ENCODE measurements at regions not wholly inside any gene's neighbourhood (a gene's known extent, or its start where the extent isn't known, plus 50 kb on each side); places are given as distances from the start of the nearest gene placed in this dataset.

DNA sequence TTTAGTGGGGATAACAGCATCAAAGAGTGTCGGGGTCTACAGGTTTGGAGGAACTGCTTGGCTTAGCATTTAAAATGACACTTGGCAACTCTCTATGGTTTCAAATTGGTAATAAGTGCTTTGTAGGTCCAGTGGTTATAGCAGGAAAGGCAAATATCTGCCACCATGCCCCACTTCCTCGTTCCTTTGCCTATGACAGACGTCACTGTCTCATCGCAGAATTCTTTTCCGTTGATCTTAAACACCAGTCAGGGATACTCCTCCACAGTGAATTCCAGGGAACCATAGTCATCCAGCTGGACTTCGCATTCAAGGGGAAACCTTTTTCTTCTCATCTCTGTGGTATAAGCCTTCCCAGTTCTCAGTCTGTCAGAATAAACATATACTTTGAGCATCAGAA lies 319.1 kb downstream of the GPAT3 start:
- Mint-ChIP-seq H3K4me1 (ENCODE audit: low read depth) (peaks cover 97% of the 10 kb centered on the region), H3K36me3 (ENCODE audit: low read depth) (no peaks in the 10 kb centered on the region), H3K9me3 (no peaks in the 10 kb centered on the region), H3K4me3 (peak overlapping the region; percentile 31), H3K27ac (peak overlapping the region; percentile 91), H3K27me3 (ENCODE audit: insufficient read depth) (no peaks in the 10 kb centered on the region)
- TF ChIP-seq, protein P1, sequence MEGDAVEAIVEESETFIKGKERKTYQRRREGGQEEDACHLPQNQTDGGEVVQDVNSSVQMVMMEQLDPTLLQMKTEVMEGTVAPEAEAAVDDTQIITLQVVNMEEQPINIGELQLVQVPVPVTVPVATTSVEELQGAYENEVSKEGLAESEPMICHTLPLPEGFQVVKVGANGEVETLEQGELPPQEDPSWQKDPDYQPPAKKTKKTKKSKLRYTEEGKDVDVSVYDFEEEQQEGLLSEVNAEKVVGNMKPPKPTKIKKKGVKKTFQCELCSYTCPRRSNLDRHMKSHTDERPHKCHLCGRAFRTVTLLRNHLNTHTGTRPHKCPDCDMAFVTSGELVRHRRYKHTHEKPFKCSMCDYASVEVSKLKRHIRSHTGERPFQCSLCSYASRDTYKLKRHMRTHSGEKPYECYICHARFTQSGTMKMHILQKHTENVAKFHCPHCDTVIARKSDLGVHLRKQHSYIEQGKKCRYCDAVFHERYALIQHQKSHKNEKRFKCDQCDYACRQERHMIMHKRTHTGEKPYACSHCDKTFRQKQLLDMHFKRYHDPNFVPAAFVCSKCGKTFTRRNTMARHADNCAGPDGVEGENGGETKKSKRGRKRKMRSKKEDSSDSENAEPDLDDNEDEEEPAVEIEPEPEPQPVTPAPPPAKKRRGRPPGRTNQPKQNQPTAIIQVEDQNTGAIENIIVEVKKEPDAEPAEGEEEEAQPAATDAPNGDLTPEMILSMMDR (IDR thresholded peaks at IDR 0.05) = no peak
- peak; percentile 95 for DNase-seq

DNA sequence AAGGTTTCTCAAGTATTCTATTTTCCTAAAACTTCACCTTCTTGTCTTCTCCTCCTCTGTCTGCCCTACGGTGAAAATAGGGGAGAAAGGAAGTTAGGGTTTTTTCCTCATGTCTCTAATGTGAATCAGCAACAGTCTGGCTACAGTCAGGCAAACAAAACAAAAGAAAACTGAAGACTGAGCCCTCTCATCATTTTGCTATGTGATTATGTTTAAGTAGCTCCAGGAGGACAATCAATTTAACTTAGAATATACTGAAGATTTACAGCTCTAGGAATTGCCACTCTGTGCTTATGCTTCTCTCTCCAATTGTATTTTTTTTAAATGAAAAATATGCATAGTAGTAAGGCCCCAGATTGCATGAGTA lies 316.2 kb downstream of the GPAT3 start:
- peak overlapping the region; percentile 94 for H3K27ac Mint-ChIP-seq

DNA sequence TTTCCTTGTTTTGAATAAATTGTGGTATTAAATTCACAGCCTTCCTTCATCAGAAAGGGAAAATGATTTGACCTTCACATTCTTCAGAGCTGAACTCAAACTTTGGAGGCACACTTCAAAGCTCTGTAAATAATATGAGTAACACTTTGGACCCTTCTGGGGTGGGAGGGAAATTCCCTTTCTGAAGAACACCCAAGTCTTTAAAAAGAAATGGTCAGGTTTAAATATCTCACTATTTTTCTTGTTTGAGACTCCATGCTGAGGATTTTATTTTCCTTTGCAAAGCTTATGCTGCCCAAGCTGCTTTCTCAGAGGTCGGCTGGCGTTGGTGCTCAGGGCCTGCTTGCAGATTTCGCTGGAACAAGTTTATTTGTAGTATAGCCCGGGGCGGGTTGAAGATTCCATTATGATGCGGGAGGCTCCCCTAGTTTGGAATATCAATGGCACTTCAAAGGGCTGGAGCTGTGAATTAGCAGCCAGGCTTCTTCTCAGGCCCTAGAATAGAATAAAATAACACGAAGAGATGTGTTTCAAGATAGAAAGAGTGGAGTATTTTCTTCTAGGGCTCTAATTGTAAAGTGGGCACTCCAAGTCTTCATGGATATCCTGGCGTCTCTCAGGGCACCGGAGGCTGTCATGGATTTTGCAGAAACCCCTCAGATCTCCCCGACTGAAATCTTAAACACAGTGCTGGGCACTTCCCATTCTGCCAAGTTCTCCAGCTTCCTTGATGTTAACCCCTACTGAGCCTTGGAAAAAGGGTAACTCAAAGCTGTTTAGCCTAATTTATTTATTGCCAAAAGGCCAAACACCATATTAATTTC lies 315.6 kb downstream of the GPAT3 start:
- TF ChIP-seq, protein P1 (IDR thresholded peaks at IDR 0.05) = no peak
- Mint-ChIP-seq H3K27ac (peak overlapping the region; percentile 94), H3K9me3 (no peaks in the 10 kb centered on the region), H3K4me1 (ENCODE audit: low read depth) (peaks cover 69% of the 10 kb centered on the region), H3K4me3 (peak overlapping the region; percentile 71), H3K36me3 (ENCODE audit: low read depth) (no peaks in the 10 kb centered on the region), H3K27me3 (ENCODE audit: insufficient read depth) (no peaks in the 10 kb centered on the region; the same call in 1 of the 2 replicates)
- peak; percentile 53 for DNase-seq

More for the DNA sequence above, 316.2 kb downstream of the GPAT3 start:
- peak; percentile 86 for DNase-seq
- no peaks in the 10 kb centered on the region for H3K9me3 Mint-ChIP-seq
- H3K36me3 Mint-ChIP-seq (ENCODE audit: low read depth) = no peaks in the 10 kb centered on the region
- peaks cover 75% of the 10 kb centered on the region for H3K4me1 Mint-ChIP-seq (ENCODE audit: low read depth)
- H3K27me3 Mint-ChIP-seq (ENCODE audit: insufficient read depth) = no peaks in the 10 kb centered on the region
- H3K4me3 Mint-ChIP-seq = peak overlapping the region; percentile 71
- TF ChIP-seq, protein P1 (IDR thresholded peaks at IDR 0.05) = no peak

DNA sequence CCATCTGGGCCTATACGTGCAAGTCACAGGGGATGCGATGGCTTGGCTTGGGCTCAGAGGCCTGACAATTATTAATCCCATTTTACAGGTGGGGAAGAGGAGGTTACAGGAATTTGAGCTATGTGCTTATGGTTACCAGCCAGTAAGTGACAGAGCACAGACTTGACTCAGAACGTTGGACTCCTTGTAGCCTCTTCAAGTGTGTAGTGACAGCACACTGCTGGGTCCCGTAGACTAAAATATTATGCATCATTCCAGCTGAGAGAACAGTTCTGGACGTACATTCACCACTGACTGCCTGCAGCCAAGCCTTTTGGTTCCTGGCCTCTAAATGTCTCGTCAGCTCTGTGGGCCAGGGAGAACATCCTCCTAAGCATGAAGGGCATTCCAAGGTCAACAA lies 314.5 kb downstream of the GPAT3 start:
- peak; percentile 50 for DNase-seq
- TF ChIP-seq, protein P1 (IDR thresholded peaks at IDR 0.05) = no peak
- peak overlapping the region; percentile 79 for H3K27ac Mint-ChIP-seq
- H3K9me3 Mint-ChIP-seq = no peaks in the 10 kb centered on the region
- H3K4me3 Mint-ChIP-seq = peak overlapping the region; percentile 56
- H3K4me1 Mint-ChIP-seq (ENCODE audit: low read depth) = peaks cover 59% of the 10 kb centered on the region
- H3K36me3 Mint-ChIP-seq (ENCODE audit: low read depth) = no peaks in the 10 kb centered on the region
- no peaks in the 10 kb centered on the region; the same call in 1 of the 2 replicates for H3K27me3 Mint-ChIP-seq (ENCODE audit: insufficient read depth)

DNA sequence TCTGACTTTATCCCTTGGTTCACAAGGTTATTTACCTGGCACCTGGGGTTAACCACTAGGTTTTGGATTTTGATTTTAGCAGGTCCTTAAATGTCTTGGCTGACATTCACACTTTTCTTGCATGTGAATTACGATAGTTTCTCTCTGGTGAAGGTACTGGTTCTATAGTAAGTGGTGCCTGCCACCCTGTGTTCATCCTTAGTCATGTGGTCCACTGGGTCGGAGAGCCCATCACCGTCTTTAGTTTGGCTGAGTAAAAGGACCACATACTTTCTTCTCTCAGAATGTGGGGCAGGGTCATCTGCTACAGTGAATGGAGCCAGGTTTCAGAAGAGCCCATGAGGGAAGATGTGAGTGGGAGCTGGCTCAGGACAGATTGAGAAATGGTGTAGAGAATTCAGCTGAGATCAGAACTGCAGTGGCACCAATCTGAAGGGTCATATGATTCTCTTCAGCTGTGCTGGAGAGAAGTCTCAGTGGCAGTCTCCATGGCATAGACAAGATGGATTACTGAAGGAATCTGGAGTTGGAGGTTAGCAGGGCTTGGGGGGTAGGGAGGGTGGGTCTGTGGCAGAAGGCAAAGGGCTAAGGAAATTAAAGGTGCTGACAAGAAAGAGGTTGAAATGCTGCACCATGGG lies 310.4 kb downstream of the GPAT3 start:
- TF ChIP-seq, protein P1 (IDR thresholded peaks at IDR 0.05) = no peak
- Mint-ChIP-seq H3K36me3 (ENCODE audit: low read depth) (no peaks in the 10 kb centered on the region), H3K27ac (no peak overlapping the region), H3K9me3 (no peaks in the 10 kb centered on the region), H3K4me3 (no peak overlapping the region), H3K27me3 (ENCODE audit: insufficient read depth) (no peaks in the 10 kb centered on the region; the same call in 1 of the 2 replicates), H3K4me1 (ENCODE audit: low read depth) (peaks cover 18% of the 10 kb centered on the region)
- DNase-seq = no peak

Measured in HFFc6 (cell line).